Trophoblast cell (in vitro differentiated cells and primary cell): ENCODE measurements at regions not wholly inside any gene's neighbourhood (a gene's known extent, or its start where the extent isn't known, plus 50 kb on each side); places are given as distances from the start of the nearest gene placed in this dataset.

Experiments
- DNase-seq, 2 donors: peaks; one replicate each; pipeline ENCODE4 v3.0.0-alpha.2; 2016
- H2AFZ ChIP-seq: 2 replicates; pipeline ENCODE4 v1.6.1; 2013; ENCODE audit warnings: low read length, moderate library complexity, mild to moderate bottlenecking; ENCODE audit not compliant: insufficient read depth, poor library complexity
- H2AK5ac ChIP-seq: 2 replicates; pipeline ENCODE4 v1.6.1; 2013; ENCODE audit warnings: mild to moderate bottlenecking, low read length
- H2BK120ac ChIP-seq: 2 replicates; pipeline ENCODE4 v1.6.1; 2013; ENCODE audit warnings: low read length, mild to moderate bottlenecking, moderate library complexity; ENCODE audit not compliant: insufficient read depth, poor library complexity
- H2BK12ac ChIP-seq: 2 replicates; pipeline ENCODE4 v1.6.1; 2013; ENCODE audit warnings: mild to moderate bottlenecking, low read length, moderate library complexity
- H2BK5ac ChIP-seq: 2 replicates; pipeline ENCODE4 v1.6.1; 2013; ENCODE audit warnings: low read length, low read depth, moderate library complexity, mild to moderate bottlenecking; ENCODE audit not compliant: poor library complexity
- H3K14ac ChIP-seq: 2 replicates; pipeline ENCODE4 v1.6.1; 2013; ENCODE audit warnings: mild to moderate bottlenecking, low read length
- H3K18ac ChIP-seq: 2 replicates; pipeline ENCODE4 v1.6.1; 2013; ENCODE audit warnings: mild to moderate bottlenecking, low read length
- H3K23ac ChIP-seq: 2 replicates; pipeline ENCODE4 v1.6.1; 2013; ENCODE audit warnings: low read length
- H3K27ac ChIP-seq: 2 replicates; pipeline ENCODE4 v1.5.1; 2013; ENCODE audit warnings: low read depth, mild to moderate bottlenecking, inconsistent platforms, low read length, moderate library complexity
- H3K27me3 ChIP-seq: 2 replicates; pipeline ENCODE4 v1.6.1; 2013; ENCODE audit warnings: inconsistent platforms, mild to moderate bottlenecking, low read length, moderate library complexity; ENCODE audit not compliant: insufficient read depth
- H3K36me3 ChIP-seq, 2 experiments: 1 replicate in 1 of 2; 2 replicates in 1 of 2; pipeline ENCODE4 v1.6.1; 2013; ENCODE audit warnings: low read length in 2 of 2, mild to moderate bottlenecking in 2 of 2, moderate library complexity in 1 of 2; ENCODE audit not compliant: insufficient read depth in 2 of 2, control insufficient read depth in 1 of 2
- H3K4ac ChIP-seq: 2 replicates; pipeline ENCODE4 v1.6.1; 2013; ENCODE audit warnings: low read depth, mild to moderate bottlenecking, low read length, moderate library complexity
- H3K4me1 ChIP-seq, 2 experiments: 1 replicate in 1 of 2; 2 replicates in 1 of 2; pipeline ENCODE4 v1.6.1; 2013; ENCODE audit warnings: low read length in 2 of 2, mild to moderate bottlenecking in 2 of 2, moderate library complexity in 1 of 2; ENCODE audit not compliant: insufficient read depth in 2 of 2, control insufficient read depth in 1 of 2
- H3K4me2 ChIP-seq: 2 replicates; pipeline ENCODE4 v1.6.1; 2013; ENCODE audit warnings: inconsistent platforms, mild to moderate bottlenecking, low read length, moderate library complexity
- H3K4me3 ChIP-seq: 2 replicates; pipeline ENCODE4 v1.5.1; 2013; ENCODE audit warnings: mild to moderate bottlenecking, low read depth, low read length, inconsistent platforms
- H3K79me1 ChIP-seq: one replicate; pipeline ENCODE4 v1.6.1; 2013; ENCODE audit warnings: low read length
- H3K79me2 ChIP-seq: 2 replicates; pipeline ENCODE4 v1.6.1; 2013; ENCODE audit warnings: low read length, mild to moderate bottlenecking; ENCODE audit not compliant: control insufficient read depth, insufficient read depth, poor library complexity
- H3K9ac ChIP-seq: 2 replicates; pipeline ENCODE4 v1.6.1; 2013; ENCODE audit warnings: mild to moderate bottlenecking, low read length
- H3K9me3 ChIP-seq: 2 replicates; pipeline ENCODE4 v1.6.1; 2013; ENCODE audit warnings: low read depth, mild to moderate bottlenecking, control low read depth, inconsistent platforms, low read length; ENCODE audit not compliant: insufficient read depth
- H4K12ac ChIP-seq: 2 replicates; pipeline ENCODE4 v1.6.1; 2013; ENCODE audit warnings: low read depth, mild to moderate bottlenecking, low read length, moderate library complexity
- H4K8ac ChIP-seq: 2 replicates; pipeline ENCODE4 v1.6.1; 2013; ENCODE audit warnings: low read depth, mild to moderate bottlenecking, low read length, moderate library complexity
- H4K91ac ChIP-seq: one replicate; pipeline ENCODE4 v1.6.1; 2013; ENCODE audit warnings: low read depth, mild to moderate bottlenecking, low read length, moderate library complexity
- WGBS: extraction: QIAGEN DNeasy Blood & Tissue Kit; methylation state at CpG from one replicate; pipeline ENCODE4 v1.1.7; 2013; ENCODE audit warnings: missing lambda C conversion rate; ENCODE audit not compliant: insufficient read length, insufficient coverage; ENCODE audit errors: extremely low coverage; 5-methylcytosine and 5-hydroxymethylcytosine counted together

DNA sequence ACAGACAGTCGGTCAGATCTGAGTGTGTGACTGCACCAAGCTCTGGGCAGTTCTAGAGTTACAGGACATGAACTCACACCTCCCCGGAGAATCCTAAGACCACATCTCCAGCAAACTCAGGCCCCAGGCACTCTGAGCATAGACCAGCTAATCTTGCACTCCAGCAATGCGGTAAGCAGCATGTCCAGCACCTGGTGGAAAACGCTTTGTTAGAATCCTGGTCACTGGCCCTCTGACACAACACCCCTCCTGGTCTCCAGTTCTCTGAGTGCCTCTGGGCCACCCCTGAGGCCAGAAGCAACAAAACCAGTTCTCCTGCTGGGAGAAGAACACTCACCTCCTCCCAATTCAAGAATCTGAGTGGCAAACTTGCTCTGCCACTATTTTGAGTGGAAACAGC is 82.7 kb upstream of the TMEM45B start:
- peaks cover 13 to 29% of the 10 kb centered on the region in 2 experiments for H3K4me1 ChIP-seq
- peak overlapping the region; percentile 43 for H3K18ac ChIP-seq
- H3K4me3 ChIP-seq = no peak overlapping the region
- H2AK5ac ChIP-seq = no peak overlapping the region
- H2BK120ac ChIP-seq = no peak overlapping the region
- H3K79me1 ChIP-seq = peaks cover 7% of the 10 kb centered on the region
- no peaks in the 10 kb centered on the region for H3K27me3 ChIP-seq
- H3K14ac ChIP-seq = no peak overlapping the region
- peaks cover 0 to 2% of the 10 kb centered on the region in 2 experiments for H3K36me3 ChIP-seq
- H3K27ac ChIP-seq = peak overlapping the region; percentile 78
- peak overlapping the region; percentile 25 for H3K4me2 ChIP-seq
- no peak overlapping the region for H4K8ac ChIP-seq
- no peak overlapping the region for H3K9ac ChIP-seq
- peak; percentile 99 to 100 for DNase-seq
- no peak overlapping the region for H2AFZ ChIP-seq
- H3K4ac ChIP-seq = no peak overlapping the region
- no peak overlapping the region for H4K91ac ChIP-seq
- no peaks in the 10 kb centered on the region for H3K79me2 ChIP-seq
- H4K12ac ChIP-seq = no peak overlapping the region
- no peak overlapping the region for H2BK5ac ChIP-seq
- no peak overlapping the region for H2BK12ac ChIP-seq
- no CpG with 5 or more reads among the region's 4 CpGs for WGBS
- H3K9me3 ChIP-seq = peaks cover 4% of the 10 kb centered on the region
- no peak overlapping the region for H3K23ac ChIP-seq

- Histone ChIP-seq H2AK5ac (no peak overlapping the region), H2BK120ac (peak overlapping the region; percentile 34), H3K14ac (no peak overlapping the region), H3K27me3 (no peaks in the 10 kb centered on the region), H3K4ac (no peak overlapping the region), H3K79me2 (no peaks in the 10 kb centered on the region), H3K27ac (peak overlapping the region; percentile 78), H3K9ac (no peak overlapping the region), H3K23ac (no peak overlapping the region), H4K8ac (no peak overlapping the region), H2BK12ac (no peak overlapping the region), H4K12ac (no peak overlapping the region), H3K4me1 (peaks cover 13 to 29% of the 10 kb centered on the region in 2 experiments), H3K79me1 (peaks cover 7% of the 10 kb centered on the region), H3K36me3 (peaks cover 0 to 2% of the 10 kb centered on the region in 2 experiments), H3K18ac (peak overlapping the region; percentile 21), H3K4me2 (peak overlapping the region; percentile 25), H3K4me3 (no peak overlapping the region), H2BK5ac (no peak overlapping the region), H3K9me3 (peaks cover 4% of the 10 kb centered on the region), H2AFZ (no peak overlapping the region), H4K91ac (peak overlapping the region; percentile 20)
- no CpG with 5 or more reads among the region's 9 CpGs for WGBS
- DNase-seq = no peak
Measured at GRCh38 chr11:129733384-129733783, 82.3 kb upstream of the TMEM45B start.

DNA sequence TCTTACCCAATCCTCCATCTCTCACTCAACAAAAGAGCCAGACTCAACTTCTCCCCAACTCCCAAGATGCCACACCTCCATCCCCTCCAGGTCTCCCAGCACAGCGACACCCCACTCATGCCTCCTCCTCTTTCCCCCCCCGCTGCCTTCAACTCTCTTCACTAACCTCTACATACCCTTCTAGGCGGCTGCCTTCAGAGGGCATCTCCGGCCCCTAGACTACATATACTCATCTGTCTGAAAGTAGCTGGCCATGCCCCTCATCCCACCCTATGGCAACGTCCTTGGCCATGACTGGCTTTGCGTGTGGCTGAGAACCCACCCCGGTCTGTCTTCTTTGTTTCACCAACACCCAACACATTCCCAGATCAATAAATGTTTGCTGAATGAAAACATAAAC is 81.7 kb upstream of the TMEM45B start:
- Histone ChIP-seq H3K4me2 (no peak overlapping the region), H3K27me3 (no peaks in the 10 kb centered on the region), H3K79me2 (no peaks in the 10 kb centered on the region), H4K8ac (no peak overlapping the region), H3K9ac (no peak overlapping the region), H3K9me3 (peaks cover 4% of the 10 kb centered on the region), H2BK5ac (no peak overlapping the region), H3K4me1 (peaks cover 13 to 31% of the 10 kb centered on the region in 2 experiments), H3K18ac (no peak overlapping the region), H4K91ac (no peak overlapping the region), H3K79me1 (peaks cover 9% of the 10 kb centered on the region), H3K27ac (peak overlapping the region; percentile 78), H3K4ac (no peak overlapping the region), H2BK120ac (peak overlapping the region; percentile 6), H3K36me3 (peaks cover 0 to 2% of the 10 kb centered on the region in 2 experiments), H3K14ac (no peak overlapping the region), H2BK12ac (peak overlapping the region; percentile 55), H3K4me3 (no peak overlapping the region), H2AFZ (no peak overlapping the region), H4K12ac (no peak overlapping the region), H2AK5ac (peak overlapping the region; percentile 11), H3K23ac (no peak overlapping the region)
- WGBS = no CpG with 5 or more reads among the region's 7 CpGs
- DNase-seq = no peak

GRCh38 chr11:129734654-129735053 is 81.0 kb upstream of the TMEM45B start:
- H4K91ac ChIP-seq = no peak overlapping the region
- H3K79me2 ChIP-seq = peaks cover 2% of the 10 kb centered on the region
- no peak overlapping the region for H4K12ac ChIP-seq
- no peak overlapping the region for H2BK12ac ChIP-seq
- H3K36me3 ChIP-seq = peaks cover 0 to 2% of the 10 kb centered on the region in 2 experiments
- no peak overlapping the region for H3K18ac ChIP-seq
- peak in 1 of 2 donors; percentile 8 for DNase-seq
- no peak overlapping the region for H3K4me2 ChIP-seq
- no peak overlapping the region for H4K8ac ChIP-seq
- no peak overlapping the region for H3K4ac ChIP-seq
- no peak overlapping the region for H2BK5ac ChIP-seq
- H3K23ac ChIP-seq = no peak overlapping the region
- no peak overlapping the region for H2AFZ ChIP-seq
- H3K79me1 ChIP-seq = peaks cover 13% of the 10 kb centered on the region
- peaks cover 4% of the 10 kb centered on the region for H3K9me3 ChIP-seq
- H3K14ac ChIP-seq = no peak overlapping the region
- no peak overlapping the region for H2AK5ac ChIP-seq
- no peak overlapping the region for H2BK120ac ChIP-seq
- no CpG with 5 or more reads among the region's 7 CpGs for whole genome bisulfite sequencing
- H3K4me1 ChIP-seq = peaks cover 15 to 31% of the 10 kb centered on the region in 2 experiments
- no peak overlapping the region for H3K9ac ChIP-seq
- no peaks in the 10 kb centered on the region for H3K27me3 ChIP-seq
- no peak overlapping the region for H3K4me3 ChIP-seq
- H3K27ac ChIP-seq = no peak overlapping the region
